B cell (primary cell): ENCODE measurements at regions not wholly inside any gene's neighbourhood (a gene's known extent, or its start where the extent isn't known, plus 50 kb on each side); places are given as distances from the start of the nearest gene placed in this dataset.

ENCODE experiments used
- EZH2 ChIP-seq: IDR thresholded peaks from 2 replicates; pipeline ENCODE4 v1.6.1; 2012; ENCODE audit warnings: borderline replicate concordance, low read depth, mild to moderate bottlenecking, moderate library complexity, low read length; ENCODE audit not compliant: insufficient read depth, poor library complexity, severe bottlenecking
- TF ChIP-seq, protein P1 (sequence below): fragments of 200-600 bp; IDR thresholded peaks from one replicate; pipeline ENCODE4 v1.8.0; 2022; ENCODE audit warnings: antibody characterized with exemption, mild to moderate bottlenecking

- TF ChIP-seq, protein P1, sequence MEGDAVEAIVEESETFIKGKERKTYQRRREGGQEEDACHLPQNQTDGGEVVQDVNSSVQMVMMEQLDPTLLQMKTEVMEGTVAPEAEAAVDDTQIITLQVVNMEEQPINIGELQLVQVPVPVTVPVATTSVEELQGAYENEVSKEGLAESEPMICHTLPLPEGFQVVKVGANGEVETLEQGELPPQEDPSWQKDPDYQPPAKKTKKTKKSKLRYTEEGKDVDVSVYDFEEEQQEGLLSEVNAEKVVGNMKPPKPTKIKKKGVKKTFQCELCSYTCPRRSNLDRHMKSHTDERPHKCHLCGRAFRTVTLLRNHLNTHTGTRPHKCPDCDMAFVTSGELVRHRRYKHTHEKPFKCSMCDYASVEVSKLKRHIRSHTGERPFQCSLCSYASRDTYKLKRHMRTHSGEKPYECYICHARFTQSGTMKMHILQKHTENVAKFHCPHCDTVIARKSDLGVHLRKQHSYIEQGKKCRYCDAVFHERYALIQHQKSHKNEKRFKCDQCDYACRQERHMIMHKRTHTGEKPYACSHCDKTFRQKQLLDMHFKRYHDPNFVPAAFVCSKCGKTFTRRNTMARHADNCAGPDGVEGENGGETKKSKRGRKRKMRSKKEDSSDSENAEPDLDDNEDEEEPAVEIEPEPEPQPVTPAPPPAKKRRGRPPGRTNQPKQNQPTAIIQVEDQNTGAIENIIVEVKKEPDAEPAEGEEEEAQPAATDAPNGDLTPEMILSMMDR, result peak; percentile 17
- TF ChIP-seq EZH2, result no peak
Measured at GRCh38 chr5:34523387-34523726, 132.8 kb upstream of the RAI14 start.
